OCI-LY7 (cell line): ENCODE measurements at regions not wholly inside any gene's neighbourhood (a gene's known extent, or its start where the extent isn't known, plus 50 kb on each side); places are given as distances from the start of the nearest gene placed in this dataset.

Experiments
- EZH2phosphoT487 ChIP-seq: fragments of 200-600 bp; sonication (generic); IDR thresholded peaks from 2 replicates; pipeline ENCODE4 v1.6.1; 2018; ENCODE audit warnings: low read depth, borderline replicate concordance, mild to moderate bottlenecking, mixed run types, antibody characterized with exemption, low read length, moderate library complexity, mixed read lengths
- TF ChIP-seq, protein P1 (sequence below): fragments of 200-600 bp; sonication (generic); conservative IDR thresholded peaks from 2 replicates; pipeline ENCODE4 v1.5.1; 2014; ENCODE audit warnings: mild to moderate bottlenecking, antibody characterized with exemption, low read length, moderate library complexity, mixed read lengths

DNA sequence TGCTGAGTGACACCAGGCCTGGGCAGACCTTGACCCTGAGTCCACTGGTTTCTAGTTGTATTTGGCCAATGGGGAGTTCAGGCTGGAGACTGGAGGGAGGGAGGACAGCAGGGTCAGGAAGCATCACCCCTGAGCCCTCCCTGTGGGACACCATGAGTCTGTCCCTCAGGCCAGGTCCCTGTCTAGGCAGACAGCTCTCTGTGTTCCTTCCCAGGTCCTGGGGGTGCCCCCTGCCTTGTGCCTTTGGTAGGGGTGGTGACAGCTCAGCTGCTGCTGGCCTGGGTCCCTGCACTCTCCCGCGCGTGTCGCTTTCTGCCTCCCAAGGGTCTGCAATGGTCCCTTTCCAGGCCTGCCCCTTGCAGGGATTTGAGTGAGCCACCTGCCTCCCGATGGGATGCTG lies 125.5 kb downstream of the OLFM1 start:
- TF ChIP-seq, protein P1, sequence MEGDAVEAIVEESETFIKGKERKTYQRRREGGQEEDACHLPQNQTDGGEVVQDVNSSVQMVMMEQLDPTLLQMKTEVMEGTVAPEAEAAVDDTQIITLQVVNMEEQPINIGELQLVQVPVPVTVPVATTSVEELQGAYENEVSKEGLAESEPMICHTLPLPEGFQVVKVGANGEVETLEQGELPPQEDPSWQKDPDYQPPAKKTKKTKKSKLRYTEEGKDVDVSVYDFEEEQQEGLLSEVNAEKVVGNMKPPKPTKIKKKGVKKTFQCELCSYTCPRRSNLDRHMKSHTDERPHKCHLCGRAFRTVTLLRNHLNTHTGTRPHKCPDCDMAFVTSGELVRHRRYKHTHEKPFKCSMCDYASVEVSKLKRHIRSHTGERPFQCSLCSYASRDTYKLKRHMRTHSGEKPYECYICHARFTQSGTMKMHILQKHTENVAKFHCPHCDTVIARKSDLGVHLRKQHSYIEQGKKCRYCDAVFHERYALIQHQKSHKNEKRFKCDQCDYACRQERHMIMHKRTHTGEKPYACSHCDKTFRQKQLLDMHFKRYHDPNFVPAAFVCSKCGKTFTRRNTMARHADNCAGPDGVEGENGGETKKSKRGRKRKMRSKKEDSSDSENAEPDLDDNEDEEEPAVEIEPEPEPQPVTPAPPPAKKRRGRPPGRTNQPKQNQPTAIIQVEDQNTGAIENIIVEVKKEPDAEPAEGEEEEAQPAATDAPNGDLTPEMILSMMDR, result no peak
- no peak for TF ChIP-seq EZH2phosphoT487
